ENCODE measurements at regions not wholly inside any gene's neighbourhood (a gene's known extent, or its start where the extent isn't known, plus 50 kb on each side); places are given as distances from the start of the nearest gene placed in this dataset.

- intact Hi-C loops (cut with micrococcal nuclease) = no loop called here
- H3K9me3 ChIP-seq (replicated peaks; ENCODE audit: control insufficient read depth, insufficient read depth, low read depth, low read length) = no peaks in the 10 kb centered on the region
- 1% methylated on average over 8 of the region's 8 CpGs for WGBS (ENCODE audit: insufficient coverage, low coverage, missing lambda C conversion rate)
- no peak overlapping the region for H3K4me3 ChIP-seq
- FAIRE-seq (no peak), DNase-seq (ENCODE audit: extremely low read depth in 1 of 4, low spot score in 3 of 4) (no peak), ATAC-seq (no peak)
- ChIA-PET POLR2A (no interaction called here), CTCF (ENCODE audit: low intra/inter-chr PET ratio) (no interaction called here)
- no peaks in the 10 kb centered on the region for H4K20me1 ChIP-seq (replicated peaks; ENCODE audit: control insufficient read depth, insufficient read depth, low read length)
- H3K36me3 ChIP-seq (ENCODE audit: control insufficient read depth, insufficient read depth, low read length) = no peaks in the 10 kb centered on the region
- in situ Hi-C loops (cut with MboI) = no loop called here
- H3K27ac ChIP-seq (ENCODE audit: extremely low read depth, low read depth, low read length) = no peak overlapping the region
- no peak overlapping the region for H2AFZ ChIP-seq (ENCODE audit: low read depth, low read length)
- no TSS peak for BruUV-seq (replicated peaks)
- H3K9ac ChIP-seq (ENCODE audit: insufficient read depth in 1 of 2, low read depth in 2 of 2, low read length in 2 of 2) = no peak overlapping the region
- H3K27me3 ChIP-seq (ENCODE audit: control insufficient read depth in 2 of 2, insufficient read depth in 2 of 2, low read length in 2 of 2) = no peaks in the 10 kb centered on the region
- H3K9me1 ChIP-seq (ENCODE audit: control insufficient read depth, insufficient read depth, low read length) = no peaks in the 10 kb centered on the region
- H3K4me2 ChIP-seq (ENCODE audit: insufficient read depth, low read length) = no peak overlapping the region
- H3K4me1 ChIP-seq (replicated peaks in 1 of 2; ENCODE audit: control insufficient read depth in 2 of 2, insufficient read depth in 2 of 2, low read length in 2 of 2) = no peaks in the 10 kb centered on the region
- no peaks in the 10 kb centered on the region for H3K79me2 ChIP-seq (ENCODE audit: control insufficient read depth, insufficient read depth, low read length)
- no peak for TF ChIP-seq SRSF3 (IDR thresholded peaks at IDR 0.05; ENCODE audit: insufficient read depth, low read length)
- TF ChIP-seq TCF7L2 (IDR thresholded peaks at IDR 0.05; ENCODE audit: low read depth, low read length) = no peak
- no peak for TF ChIP-seq NR2C1 (IDR thresholded peaks at IDR 0.05)
- no peak for TF ChIP-seq NR2C1 (tag; IDR thresholded peaks at IDR 0.05)
- no peak for TF ChIP-seq ZBED1 (IDR thresholded peaks at IDR 0.05)
- no peak for TF ChIP-seq HNRNPH1 (optimal IDR thresholded peaks at IDR 0.05; ENCODE audit: low read depth, low read length)
- TF ChIP-seq ZBTB12 (CRISPR knock-in tag; IDR thresholded peaks at IDR 0.05) = no peak
- TF ChIP-seq ZNF592 (IDR thresholded peaks at IDR 0.05) = no peak
- TF ChIP-seq E2F4 (CRISPR knock-in tag; IDR thresholded peaks at IDR 0.05; ENCODE audit: low read depth) = no peak
Measured at GRCh38 chr20:12788632-12789299, 220.0 kb upstream of the SPTLC3 start.
